OCI-LY1 (cell line): ENCODE measurements at regions not wholly inside any gene's neighbourhood (a gene's known extent, or its start where the extent isn't known, plus 50 kb on each side); places are given as distances from the start of the nearest gene placed in this dataset.

Source experiments
- H2AFZ ChIP-seq: fragments of 200-600 bp; sonication (generic), shearing (Covaris generic); 2 replicates; pipeline ENCODE4 v1.6.0; 2014; ENCODE audit warnings: antibody characterized with exemption, mild to moderate bottlenecking, low read length
- H3F3A ChIP-seq: fragments of 200-600 bp; sonication (generic), shearing (Covaris generic); 2 replicates; pipeline ENCODE4 v1.6.0; 2014; ENCODE audit warnings: mild to moderate bottlenecking, antibody characterized with exemption, low read length, moderate library complexity; ENCODE audit not compliant: insufficient read depth
- H3K27ac ChIP-seq: fragments of 200-600 bp; sonication (generic); 2 replicates; pipeline ENCODE4 v1.5.1; 2014; ENCODE audit warnings: low read length, mixed run types, mild to moderate bottlenecking, low read depth; ENCODE audit not compliant: poor library complexity, severe bottlenecking
- H3K27me3 ChIP-seq: fragments of 200-600 bp; sonication (generic); 2 replicates; pipeline ENCODE4 v1.6.0; 2014; ENCODE audit warnings: antibody characterized with exemption, mild to moderate bottlenecking, low read length, moderate library complexity; ENCODE audit not compliant: insufficient read depth
- H3K36me3 ChIP-seq: fragments of 200-600 bp; sonication (generic); 2 replicates; pipeline ENCODE4 v1.6.1; 2014; ENCODE audit warnings: mild to moderate bottlenecking, antibody characterized with exemption, low read length, moderate library complexity, mixed read lengths; ENCODE audit not compliant: insufficient read depth
- H3K4me1 ChIP-seq: fragments of 200-600 bp; sonication (generic); 2 replicates; pipeline ENCODE4 v1.5.1; 2014; ENCODE audit warnings: mild to moderate bottlenecking, low read length, moderate library complexity; ENCODE audit not compliant: insufficient read depth, severe bottlenecking
- H3K4me2 ChIP-seq: fragments of 200-600 bp; sonication (generic), shearing (Covaris generic); 2 replicates; pipeline ENCODE4 v1.6.1; 2014; ENCODE audit warnings: low read length
- H3K4me3 ChIP-seq: fragments of 200-600 bp; sonication (generic); 2 replicates; pipeline ENCODE4 v1.5.1; 2014; ENCODE audit warnings: low read length, low read depth, mild to moderate bottlenecking, mixed read lengths; ENCODE audit not compliant: poor library complexity, severe bottlenecking
- H3K79me2 ChIP-seq: fragments of 200-600 bp; shearing (Covaris generic); 2 replicates; pipeline ENCODE4 v1.6.1; 2016; ENCODE audit warnings: mixed run types, low read length, mixed read lengths; ENCODE audit not compliant: insufficient read depth
- H3K9ac ChIP-seq: fragments of 200-600 bp; sonication (generic), shearing (Covaris generic); 2 replicates; pipeline ENCODE4 v1.6.1; 2014; ENCODE audit warnings: mild to moderate bottlenecking, low read length, mixed read lengths
- H3K9me2 ChIP-seq: fragments of 200-600 bp; sonication (generic), shearing (Covaris generic); 2 replicates; pipeline ENCODE4 v1.6.1; 2014; ENCODE audit warnings: low read depth, mild to moderate bottlenecking, low read length, mixed read lengths
- H3K9me3 ChIP-seq: fragments of 200-600 bp; shearing (Covaris generic); 2 replicates; pipeline ENCODE4 v1.6.1; 2014; ENCODE audit warnings: low read length, mixed read lengths
- H4K20me1 ChIP-seq: fragments of 200-600 bp; sonication (generic), shearing (Covaris generic); 2 replicates; pipeline ENCODE4 v1.6.0; 2016; ENCODE audit warnings: mild to moderate bottlenecking, low read length; ENCODE audit not compliant: insufficient read depth
- CTCF ChIP-seq: fragments of 200-600 bp; sonication (generic), shearing (Covaris generic); IDR thresholded peaks from 2 replicates; pipeline ENCODE4 v1.5.1; 2017; ENCODE audit warnings: mild to moderate bottlenecking, antibody characterized with exemption, low read length, moderate library complexity, mixed read lengths
- EZH2 ChIP-seq: fragments of 200-600 bp; sonication (generic), shearing (Covaris generic); IDR thresholded peaks from 2 replicates; pipeline ENCODE4 v1.8.0; 2017; ENCODE audit warnings: borderline replicate concordance, mixed run types, mild to moderate bottlenecking, antibody characterized with exemption, low read length, moderate library complexity, mixed read lengths

DNA sequence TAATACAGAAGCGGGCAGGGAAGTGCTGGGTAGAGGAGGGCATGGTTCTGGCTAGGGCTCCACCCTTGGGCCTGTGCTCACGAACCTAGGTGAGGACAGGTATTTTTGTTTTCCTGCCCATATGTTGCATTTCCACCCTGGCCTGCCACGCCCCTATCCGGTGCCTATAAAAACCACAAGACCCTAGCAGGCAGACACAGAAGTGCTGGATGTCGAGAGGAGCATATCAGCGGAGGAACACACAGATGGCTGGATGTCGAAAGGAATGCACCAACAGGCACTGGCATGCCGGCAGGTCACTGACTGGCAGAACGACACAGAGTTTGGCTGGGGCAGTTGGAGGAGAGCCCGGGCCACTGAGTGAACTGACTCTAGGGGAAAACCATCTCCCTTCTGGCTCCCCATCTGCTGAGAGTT, 316.6 kb upstream of the BOD1L1 start:
- TF ChIP-seq EZH2 (no peak), CTCF (no peak)
- no peaks in the 10 kb centered on the region for H3K9me3 ChIP-seq
- no peak overlapping the region for H2AFZ ChIP-seq
- H3K36me3 ChIP-seq, result no peaks in the 10 kb centered on the region
- H4K20me1 ChIP-seq, result no peaks in the 10 kb centered on the region
- no peaks in the 10 kb centered on the region for H3K79me2 ChIP-seq
- H3K27ac ChIP-seq, result no peak overlapping the region
- H3K4me1 ChIP-seq, result no peaks in the 10 kb centered on the region
- no peaks in the 10 kb centered on the region for H3K9me2 ChIP-seq
- no peak overlapping the region for H3K4me3 ChIP-seq
- no peaks in the 10 kb centered on the region for H3K27me3 ChIP-seq
- H3K9ac ChIP-seq, result no peak overlapping the region
- no peaks in the 10 kb centered on the region for H3F3A ChIP-seq
- no peak overlapping the region for H3K4me2 ChIP-seq

- TF ChIP-seq EZH2 (no peak), CTCF (no peak)
- no peaks in the 10 kb centered on the region for H3K27me3 ChIP-seq
Measured at GRCh38 chr4:13947921-13948320, 320.4 kb upstream of the BOD1L1 start.

DNA sequence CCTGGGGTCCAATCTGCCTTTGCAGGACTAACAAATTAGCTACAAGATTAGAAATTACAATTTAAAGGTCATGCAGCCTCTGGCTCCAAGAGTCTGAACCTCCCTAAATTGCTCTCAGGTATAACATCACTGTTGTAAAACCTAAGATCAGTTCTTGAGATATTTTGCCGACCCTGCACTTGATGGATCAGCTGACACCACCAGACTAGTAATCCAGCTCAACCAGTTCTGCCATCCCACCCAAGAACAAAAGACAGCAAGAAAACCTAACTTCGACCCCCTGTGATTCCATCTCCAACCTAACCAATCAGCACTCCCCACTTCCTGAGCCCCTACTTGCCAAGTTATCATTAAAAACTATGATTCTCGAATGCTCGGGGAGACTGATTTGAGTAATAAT, 323.0 kb upstream of the BOD1L1 start:
- Histone ChIP-seq H3K4me3 (no peak overlapping the region), H3K36me3 (no peaks in the 10 kb centered on the region), H3K27me3 (no peaks in the 10 kb centered on the region), H3K4me2 (no peak overlapping the region), H2AFZ (no peak overlapping the region), H3K79me2 (no peaks in the 10 kb centered on the region), H3K9me2 (no peaks in the 10 kb centered on the region), H3K9ac (no peak overlapping the region), H3K4me1 (no peaks in the 10 kb centered on the region), H3K27ac (no peak overlapping the region), H3F3A (no peaks in the 10 kb centered on the region), H4K20me1 (no peaks in the 10 kb centered on the region), H3K9me3 (no peaks in the 10 kb centered on the region)
- no peak for TF ChIP-seq CTCF

More at GRCh38 chr4:13947921-13948320, 320.4 kb upstream of the BOD1L1 start:
- Histone ChIP-seq H3K9me3 (no peaks in the 10 kb centered on the region), H3K9ac (no peak overlapping the region), H4K20me1 (no peaks in the 10 kb centered on the region), H3K36me3 (no peaks in the 10 kb centered on the region), H3K4me3 (no peak overlapping the region), H3K27ac (no peak overlapping the region), H3K4me1 (no peaks in the 10 kb centered on the region), H3F3A (no peaks in the 10 kb centered on the region), H3K9me2 (no peaks in the 10 kb centered on the region), H2AFZ (no peak overlapping the region), H3K4me2 (no peak overlapping the region), H3K79me2 (no peaks in the 10 kb centered on the region)
